ENCODE measurements at regions not wholly inside any gene's neighbourhood (a gene's known extent, or its start where the extent isn't known, plus 50 kb on each side); places are given as distances from the start of the nearest gene placed in this dataset.

DNA sequence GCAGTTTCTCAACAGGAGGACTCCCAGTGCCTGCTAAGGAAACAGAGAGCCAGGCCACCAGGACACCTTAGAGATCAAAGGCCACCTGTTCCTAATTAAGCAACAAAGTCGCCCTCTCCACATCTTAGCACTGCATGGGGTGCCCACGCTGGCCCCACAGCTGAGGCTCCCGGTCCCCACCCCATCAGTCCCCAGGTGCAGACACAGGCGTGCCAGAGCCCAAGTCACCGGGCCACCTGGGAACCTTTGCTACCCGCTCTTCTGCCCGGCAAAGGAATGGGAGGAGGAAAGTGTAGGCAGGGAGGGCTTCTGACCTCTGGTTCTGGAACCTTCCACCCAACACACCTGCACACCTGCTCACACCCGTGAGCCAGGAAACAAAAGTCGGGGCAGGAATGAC lies 85.5 kb upstream of the PRR5 start:
- Histone ChIP-seq H3K9ac (ENCODE audit: low read depth, low read length, poor library complexity, severe bottlenecking) (no peak overlapping the region), H3K36me3 (ENCODE audit: insufficient read depth, low read length) (no peaks in the 10 kb centered on the region), H4K20me1 (ENCODE audit: insufficient read depth, low read length, poor library complexity, severe bottlenecking) (no peaks in the 10 kb centered on the region), H3K4me1 (ENCODE audit: insufficient read depth, low read length, poor library complexity, severe bottlenecking) (peaks cover 12% of the 10 kb centered on the region), H3K9me2 (replicated peaks; ENCODE audit: low read depth, low read length) (no peaks in the 10 kb centered on the region), H3K79me2 (ENCODE audit: insufficient read depth, low read length) (no peaks in the 10 kb centered on the region), H2AFZ (ENCODE audit: low read length) (no peak overlapping the region), H3F3A (ENCODE audit: low read depth) (no peaks in the 10 kb centered on the region), H3K4me3 (ENCODE audit: low read length, poor library complexity, severe bottlenecking) (no peak overlapping the region), H3K27me3 (ENCODE audit: insufficient read depth, low read length, poor library complexity, severe bottlenecking) (no peaks in the 10 kb centered on the region), H3K9me3 (ENCODE audit: insufficient read depth, low read depth, low read length) (peaks cover 6% of the 10 kb centered on the region; the same call in 1 of the 2 replicates), H3K4me2 (ENCODE audit: low read depth, low read length, poor library complexity, severe bottlenecking) (no peak overlapping the region)
- no peak for TF ChIP-seq EZH2phosphoT487 (IDR thresholded peaks at IDR 0.05; ENCODE audit: borderline replicate concordance)
- TF ChIP-seq, protein P1, sequence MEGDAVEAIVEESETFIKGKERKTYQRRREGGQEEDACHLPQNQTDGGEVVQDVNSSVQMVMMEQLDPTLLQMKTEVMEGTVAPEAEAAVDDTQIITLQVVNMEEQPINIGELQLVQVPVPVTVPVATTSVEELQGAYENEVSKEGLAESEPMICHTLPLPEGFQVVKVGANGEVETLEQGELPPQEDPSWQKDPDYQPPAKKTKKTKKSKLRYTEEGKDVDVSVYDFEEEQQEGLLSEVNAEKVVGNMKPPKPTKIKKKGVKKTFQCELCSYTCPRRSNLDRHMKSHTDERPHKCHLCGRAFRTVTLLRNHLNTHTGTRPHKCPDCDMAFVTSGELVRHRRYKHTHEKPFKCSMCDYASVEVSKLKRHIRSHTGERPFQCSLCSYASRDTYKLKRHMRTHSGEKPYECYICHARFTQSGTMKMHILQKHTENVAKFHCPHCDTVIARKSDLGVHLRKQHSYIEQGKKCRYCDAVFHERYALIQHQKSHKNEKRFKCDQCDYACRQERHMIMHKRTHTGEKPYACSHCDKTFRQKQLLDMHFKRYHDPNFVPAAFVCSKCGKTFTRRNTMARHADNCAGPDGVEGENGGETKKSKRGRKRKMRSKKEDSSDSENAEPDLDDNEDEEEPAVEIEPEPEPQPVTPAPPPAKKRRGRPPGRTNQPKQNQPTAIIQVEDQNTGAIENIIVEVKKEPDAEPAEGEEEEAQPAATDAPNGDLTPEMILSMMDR (conservative IDR thresholded peaks at IDR 0.05; ENCODE audit: low read length) = no peak

DNA sequence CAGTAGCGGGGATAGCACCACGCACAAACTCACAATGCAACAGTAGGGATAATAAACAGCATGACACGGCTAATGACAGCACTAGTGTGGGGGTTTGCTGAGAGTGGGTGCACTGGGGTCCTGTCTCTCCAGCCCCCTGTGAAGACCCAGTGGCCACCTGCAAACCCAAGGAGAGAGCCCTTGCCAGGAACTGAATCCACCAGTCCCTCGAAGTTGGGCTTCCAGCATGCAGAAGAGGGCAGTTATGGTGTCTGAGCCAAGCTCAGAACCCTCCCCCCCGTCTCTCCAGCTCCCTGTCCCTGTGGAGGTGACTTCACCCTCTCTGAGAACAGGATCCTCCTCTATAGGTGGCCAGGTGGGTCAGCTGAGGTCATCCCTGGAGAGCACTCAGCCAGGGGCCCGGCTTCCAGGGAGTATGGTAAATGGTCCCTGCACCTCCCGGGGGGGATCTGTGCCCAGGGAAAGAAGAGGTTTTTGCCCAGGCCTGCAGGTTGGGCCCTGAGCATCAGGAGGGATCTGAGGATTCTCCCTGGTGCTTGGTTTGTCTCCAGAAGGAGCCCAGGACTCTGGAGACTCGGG lies 86.3 kb upstream of the PRR5 start:
- H3K9me2 ChIP-seq (replicated peaks; ENCODE audit: low read depth, low read length) = no peaks in the 10 kb centered on the region
- H3K4me2 ChIP-seq (ENCODE audit: low read depth, low read length, poor library complexity, severe bottlenecking) = no peak overlapping the region
- H3K9ac ChIP-seq (ENCODE audit: low read depth, low read length, poor library complexity, severe bottlenecking) = no peak overlapping the region
- H3K36me3 ChIP-seq (ENCODE audit: insufficient read depth, low read length) = no peaks in the 10 kb centered on the region
- TF ChIP-seq EZH2phosphoT487 (IDR thresholded peaks at IDR 0.05; ENCODE audit: borderline replicate concordance) = no peak
- TF ChIP-seq, protein P1 (conservative IDR thresholded peaks at IDR 0.05; ENCODE audit: low read length) = no peak
- no peaks in the 10 kb centered on the region for H3F3A ChIP-seq (ENCODE audit: low read depth)
- H3K9me3 ChIP-seq (ENCODE audit: insufficient read depth, low read depth, low read length) = peaks cover 6% of the 10 kb centered on the region; the same call in 1 of the 2 replicates
- H3K79me2 ChIP-seq (ENCODE audit: insufficient read depth, low read length) = no peaks in the 10 kb centered on the region
- H3K4me3 ChIP-seq (ENCODE audit: low read length, poor library complexity, severe bottlenecking) = no peak overlapping the region
- H4K20me1 ChIP-seq (ENCODE audit: insufficient read depth, low read length, poor library complexity, severe bottlenecking) = no peaks in the 10 kb centered on the region
- no peaks in the 10 kb centered on the region for H3K27me3 ChIP-seq (ENCODE audit: insufficient read depth, low read length, poor library complexity, severe bottlenecking)
- no peak overlapping the region for H2AFZ ChIP-seq (ENCODE audit: low read length)
- peaks cover 12% of the 10 kb centered on the region for H3K4me1 ChIP-seq (ENCODE audit: insufficient read depth, low read length, poor library complexity, severe bottlenecking)

DNA sequence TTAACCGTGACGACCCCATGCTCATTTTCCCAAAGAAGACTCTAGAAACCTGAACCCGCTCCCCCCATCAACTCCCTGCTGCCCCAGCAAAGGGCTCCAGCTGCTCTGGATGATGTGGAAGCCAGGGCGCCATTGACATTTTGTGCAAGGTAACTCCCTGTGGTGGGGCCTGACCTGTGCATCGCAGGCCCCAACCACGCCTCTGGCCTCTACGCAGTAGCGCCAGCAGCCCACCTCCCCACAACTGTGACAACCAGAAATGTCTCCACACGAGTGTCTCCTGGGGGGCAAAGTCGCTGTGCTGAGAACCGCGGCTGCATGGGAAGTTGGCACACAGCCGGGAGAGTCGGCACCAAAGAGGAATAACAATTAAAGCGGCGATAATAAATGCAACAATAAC lies 86.9 kb upstream of the PRR5 start:
- Histone ChIP-seq H3K36me3 (ENCODE audit: insufficient read depth, low read length) (no peaks in the 10 kb centered on the region), H3K4me3 (ENCODE audit: low read length, poor library complexity, severe bottlenecking) (no peak overlapping the region), H4K20me1 (ENCODE audit: insufficient read depth, low read length, poor library complexity, severe bottlenecking) (no peaks in the 10 kb centered on the region), H3K9me2 (replicated peaks; ENCODE audit: low read depth, low read length) (no peaks in the 10 kb centered on the region), H3K9me3 (ENCODE audit: insufficient read depth, low read depth, low read length) (peaks cover 6% of the 10 kb centered on the region; the same call in 1 of the 2 replicates), H3K79me2 (ENCODE audit: insufficient read depth, low read length) (no peaks in the 10 kb centered on the region), H3F3A (ENCODE audit: low read depth) (no peaks in the 10 kb centered on the region), H2AFZ (ENCODE audit: low read length) (no peak overlapping the region), H3K4me1 (ENCODE audit: insufficient read depth, low read length, poor library complexity, severe bottlenecking) (peaks cover 8% of the 10 kb centered on the region), H3K9ac (ENCODE audit: low read depth, low read length, poor library complexity, severe bottlenecking) (no peak overlapping the region), H3K27me3 (ENCODE audit: insufficient read depth, low read length, poor library complexity, severe bottlenecking) (no peaks in the 10 kb centered on the region), H3K4me2 (ENCODE audit: low read depth, low read length, poor library complexity, severe bottlenecking) (no peak overlapping the region)
- no peak for TF ChIP-seq EZH2phosphoT487 (IDR thresholded peaks at IDR 0.05; ENCODE audit: borderline replicate concordance)

DNA sequence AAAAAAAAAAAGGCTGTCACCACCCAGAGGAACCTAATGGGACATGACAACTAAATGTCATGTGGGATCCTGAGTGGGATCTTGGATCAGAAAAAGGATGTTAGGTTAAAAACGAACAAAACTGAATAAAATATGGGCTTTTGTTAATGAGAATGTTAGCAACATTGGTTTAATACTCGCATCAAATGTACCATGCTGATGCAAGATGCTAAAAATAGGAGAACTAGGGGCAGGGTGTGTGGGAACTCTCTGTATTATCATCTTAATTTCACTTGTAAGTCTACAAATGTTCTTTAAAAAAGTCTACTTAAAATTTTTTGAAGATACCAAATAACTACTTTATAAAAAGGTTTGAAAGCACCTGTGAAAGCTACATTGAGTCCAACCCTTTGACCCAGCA lies 88.8 kb upstream of the PRR5 start:
- Histone ChIP-seq H3K36me3 (ENCODE audit: insufficient read depth, low read length) (no peaks in the 10 kb centered on the region), H3K9me3 (ENCODE audit: insufficient read depth, low read depth, low read length) (peaks cover 6% of the 10 kb centered on the region; the same call in 1 of the 2 replicates), H3F3A (ENCODE audit: low read depth) (no peaks in the 10 kb centered on the region), H3K4me2 (ENCODE audit: low read depth, low read length, poor library complexity, severe bottlenecking) (no peak overlapping the region), H3K4me1 (ENCODE audit: insufficient read depth, low read length, poor library complexity, severe bottlenecking) (peaks cover 4% of the 10 kb centered on the region), H4K20me1 (ENCODE audit: insufficient read depth, low read length, poor library complexity, severe bottlenecking) (no peaks in the 10 kb centered on the region), H3K9ac (ENCODE audit: low read depth, low read length, poor library complexity, severe bottlenecking) (no peak overlapping the region), H3K4me3 (ENCODE audit: low read length, poor library complexity, severe bottlenecking) (no peak overlapping the region), H3K79me2 (ENCODE audit: insufficient read depth, low read length) (no peaks in the 10 kb centered on the region), H2AFZ (ENCODE audit: low read length) (no peak overlapping the region), H3K27me3 (ENCODE audit: insufficient read depth, low read length, poor library complexity, severe bottlenecking) (no peaks in the 10 kb centered on the region), H3K9me2 (replicated peaks; ENCODE audit: low read depth, low read length) (no peaks in the 10 kb centered on the region)
- TF ChIP-seq, protein P1 (conservative IDR thresholded peaks at IDR 0.05; ENCODE audit: low read length) = no peak
- no peak for TF ChIP-seq EZH2phosphoT487 (IDR thresholded peaks at IDR 0.05; ENCODE audit: borderline replicate concordance)

All from Loucy (cell line).